Uterus (tissue), 2 donors: ENCODE measurements at regions not wholly inside any gene's neighbourhood (a gene's known extent, or its start where the extent isn't known, plus 50 kb on each side); places are given as distances from the start of the nearest gene placed in this dataset.

Source experiments
- POLR2A ChIP-seq, 2 donors: fragments of 450-650 bp; IDR thresholded peaks; one replicate each; pipeline ENCODE4 v1.6.1; 2016; ENCODE audit warnings: antibody characterized with exemption in 2 of 2, mild to moderate bottlenecking in 1 of 2, moderate library complexity in 1 of 2
- TF ChIP-seq, protein P1 (sequence below), 4 experiments: fragments of 200-600 bp in 2 of 4; fragments of 450-650 bp in 2 of 4; sonication (generic) in 2 of 4; IDR thresholded peaks; one replicate each; pipeline ENCODE4 v1.5.1; 2016 to 2019; ENCODE audit warnings: antibody characterized with exemption in 4 of 4, mild to moderate bottlenecking in 2 of 4, moderate library complexity in 1 of 4

DNA sequence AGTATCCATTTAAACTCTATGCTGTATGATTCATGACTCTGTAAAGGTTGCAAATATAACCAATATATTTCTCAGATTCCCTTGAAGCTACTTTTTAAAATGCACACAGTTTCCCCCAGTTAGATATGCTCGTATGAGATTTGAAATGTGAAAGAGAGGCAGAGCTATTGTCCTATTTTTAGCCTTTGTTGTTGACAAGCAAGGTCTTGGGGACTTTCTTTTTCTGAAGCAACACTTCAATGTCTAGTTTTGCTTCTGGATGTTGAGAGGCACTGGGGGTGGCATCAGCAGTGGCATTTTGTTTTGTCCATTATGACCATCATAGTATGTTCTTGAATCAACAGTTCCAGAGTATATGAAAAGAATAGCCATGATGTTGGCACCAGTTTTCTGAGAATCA lies 63.4 kb downstream of the ASCL1 start:
- no peak for TF ChIP-seq POLR2A (IDR thresholded peaks at IDR 0.05)
- TF ChIP-seq, protein P1, sequence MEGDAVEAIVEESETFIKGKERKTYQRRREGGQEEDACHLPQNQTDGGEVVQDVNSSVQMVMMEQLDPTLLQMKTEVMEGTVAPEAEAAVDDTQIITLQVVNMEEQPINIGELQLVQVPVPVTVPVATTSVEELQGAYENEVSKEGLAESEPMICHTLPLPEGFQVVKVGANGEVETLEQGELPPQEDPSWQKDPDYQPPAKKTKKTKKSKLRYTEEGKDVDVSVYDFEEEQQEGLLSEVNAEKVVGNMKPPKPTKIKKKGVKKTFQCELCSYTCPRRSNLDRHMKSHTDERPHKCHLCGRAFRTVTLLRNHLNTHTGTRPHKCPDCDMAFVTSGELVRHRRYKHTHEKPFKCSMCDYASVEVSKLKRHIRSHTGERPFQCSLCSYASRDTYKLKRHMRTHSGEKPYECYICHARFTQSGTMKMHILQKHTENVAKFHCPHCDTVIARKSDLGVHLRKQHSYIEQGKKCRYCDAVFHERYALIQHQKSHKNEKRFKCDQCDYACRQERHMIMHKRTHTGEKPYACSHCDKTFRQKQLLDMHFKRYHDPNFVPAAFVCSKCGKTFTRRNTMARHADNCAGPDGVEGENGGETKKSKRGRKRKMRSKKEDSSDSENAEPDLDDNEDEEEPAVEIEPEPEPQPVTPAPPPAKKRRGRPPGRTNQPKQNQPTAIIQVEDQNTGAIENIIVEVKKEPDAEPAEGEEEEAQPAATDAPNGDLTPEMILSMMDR (IDR thresholded peaks at IDR 0.05): no peak
